NB4 (cell line): ENCODE measurements at regions not wholly inside any gene's neighbourhood (a gene's known extent, or its start where the extent isn't known, plus 50 kb on each side); places are given as distances from the start of the nearest gene placed in this dataset.

ENCODE experiments used
- MAX ChIP-seq: IDR thresholded peaks from 2 replicates; pipeline ENCODE4 v1.6.1; 2011; ENCODE audit warnings: low read depth, low read length
- MYC ChIP-seq: IDR thresholded peaks from 2 replicates; pipeline ENCODE4 v1.6.1; 2011; ENCODE audit warnings: low read depth, low read length
- POLR2A ChIP-seq: IDR thresholded peaks from 2 replicates; pipeline ENCODE4 v1.6.1; 2011; ENCODE audit warnings: mild to moderate bottlenecking; ENCODE audit not compliant: insufficient read length; ENCODE audit errors: extremely low read depth
- TF ChIP-seq, protein P1 (sequence below): IDR thresholded peaks from one replicate; pipeline ENCODE4 v1.5.1; 2012; ENCODE audit warnings: low read depth, low read length

DNA sequence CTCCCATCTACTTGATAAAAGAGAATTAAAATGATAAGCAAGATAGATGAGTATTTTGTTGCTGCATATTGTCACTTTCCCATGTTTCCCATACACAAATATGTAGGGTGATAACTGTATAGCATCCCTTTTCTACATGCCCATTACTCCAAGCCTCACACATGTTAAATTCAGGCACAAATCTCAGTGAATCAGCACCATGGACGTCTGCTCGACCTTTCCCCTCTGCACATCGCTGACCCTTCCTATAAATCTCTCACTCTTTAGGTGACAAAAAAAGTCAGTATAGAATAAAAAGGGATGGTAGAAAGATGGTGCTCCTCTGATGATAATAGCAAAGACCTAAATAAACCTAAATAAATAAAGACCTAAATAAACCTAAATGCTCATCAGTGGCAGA lies 1097.7 kb upstream of the C9orf72 start:
- TF ChIP-seq, protein P1, sequence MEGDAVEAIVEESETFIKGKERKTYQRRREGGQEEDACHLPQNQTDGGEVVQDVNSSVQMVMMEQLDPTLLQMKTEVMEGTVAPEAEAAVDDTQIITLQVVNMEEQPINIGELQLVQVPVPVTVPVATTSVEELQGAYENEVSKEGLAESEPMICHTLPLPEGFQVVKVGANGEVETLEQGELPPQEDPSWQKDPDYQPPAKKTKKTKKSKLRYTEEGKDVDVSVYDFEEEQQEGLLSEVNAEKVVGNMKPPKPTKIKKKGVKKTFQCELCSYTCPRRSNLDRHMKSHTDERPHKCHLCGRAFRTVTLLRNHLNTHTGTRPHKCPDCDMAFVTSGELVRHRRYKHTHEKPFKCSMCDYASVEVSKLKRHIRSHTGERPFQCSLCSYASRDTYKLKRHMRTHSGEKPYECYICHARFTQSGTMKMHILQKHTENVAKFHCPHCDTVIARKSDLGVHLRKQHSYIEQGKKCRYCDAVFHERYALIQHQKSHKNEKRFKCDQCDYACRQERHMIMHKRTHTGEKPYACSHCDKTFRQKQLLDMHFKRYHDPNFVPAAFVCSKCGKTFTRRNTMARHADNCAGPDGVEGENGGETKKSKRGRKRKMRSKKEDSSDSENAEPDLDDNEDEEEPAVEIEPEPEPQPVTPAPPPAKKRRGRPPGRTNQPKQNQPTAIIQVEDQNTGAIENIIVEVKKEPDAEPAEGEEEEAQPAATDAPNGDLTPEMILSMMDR = no peak
- TF ChIP-seq POLR2A (no peak), MAX (no peak), MYC (no peak)
